ENCODE measurements at regions not wholly inside any gene's neighbourhood (a gene's known extent, or its start where the extent isn't known, plus 50 kb on each side); places are given as distances from the start of the nearest gene placed in this dataset.

DNA sequence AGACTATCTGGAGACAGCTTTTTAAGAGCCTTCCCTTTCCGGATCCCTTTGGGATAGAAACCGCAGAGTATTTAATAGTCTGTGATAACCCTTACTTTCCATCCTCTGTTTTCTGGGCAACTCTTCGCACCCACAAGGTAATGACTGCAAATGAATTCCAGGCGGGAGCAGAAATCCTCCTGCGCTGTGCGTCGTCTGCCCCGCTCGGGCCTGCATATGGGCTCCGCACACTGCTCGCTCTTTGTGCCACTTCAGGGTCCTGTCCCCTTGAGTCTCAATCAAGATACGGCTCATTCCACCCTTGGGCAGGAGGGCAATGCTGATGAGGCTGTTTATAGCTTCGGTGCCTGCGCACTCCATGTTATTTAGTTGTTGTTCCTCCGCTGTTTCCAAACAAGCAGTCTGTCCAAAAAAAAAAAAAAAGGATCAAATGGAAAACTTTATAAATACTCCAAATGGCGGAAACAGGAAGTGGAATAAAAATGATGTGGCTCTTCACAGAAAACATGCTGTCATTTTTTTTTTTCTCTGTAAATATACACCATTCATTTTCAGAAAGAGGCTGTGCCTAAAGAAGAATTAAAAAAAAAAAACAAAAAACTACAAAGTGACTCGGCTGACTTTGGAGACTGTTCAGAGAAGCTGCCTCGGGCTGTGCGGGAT, 169.6 kb upstream of the GMDS start:
- no peak for DNase-seq

DNA sequence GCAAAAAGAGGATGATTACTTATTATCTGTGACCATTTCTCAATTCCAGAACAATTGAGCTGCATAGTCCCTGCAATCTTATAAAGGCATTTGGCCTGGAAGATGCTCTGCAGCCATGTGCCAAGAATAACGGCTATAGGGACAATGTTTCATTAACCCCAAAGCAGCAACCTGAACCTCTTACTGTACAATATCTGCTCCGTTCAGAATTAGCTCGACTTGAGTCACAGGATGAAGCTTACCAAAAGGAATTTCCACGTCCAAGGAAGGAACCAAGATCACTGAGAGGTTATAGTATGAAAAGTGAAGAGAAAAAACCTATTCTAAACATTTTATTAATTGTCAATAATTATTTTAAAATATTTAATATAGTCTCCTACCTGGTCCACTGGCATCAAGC, 167.3 kb upstream of the GMDS start:
- no peak for DNase-seq

GRCh38 chr6:2410656-2411380, 165.4 kb upstream of the GMDS start:
- DNase-seq: no peak

DNA sequence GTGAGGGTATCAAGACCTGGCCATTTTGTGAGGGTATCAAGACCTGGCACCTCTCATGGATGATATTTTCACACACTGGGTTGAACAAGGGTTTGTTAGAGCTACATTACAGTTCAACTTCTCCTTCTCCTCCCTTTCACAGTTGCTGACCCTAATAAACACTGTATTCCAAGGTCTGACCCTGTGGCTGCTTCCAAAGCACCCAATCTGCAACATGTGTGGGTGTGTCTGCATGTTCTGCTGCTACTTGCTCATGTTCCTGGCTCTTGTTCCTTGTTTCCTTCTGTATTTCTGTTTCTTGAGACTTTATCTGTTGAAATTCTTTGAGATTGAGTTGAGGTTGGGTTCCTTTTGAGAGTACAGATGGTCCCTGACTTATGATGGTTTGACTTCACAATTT, 162.1 kb upstream of the GMDS start:
- DNase-seq: no peak

DNA sequence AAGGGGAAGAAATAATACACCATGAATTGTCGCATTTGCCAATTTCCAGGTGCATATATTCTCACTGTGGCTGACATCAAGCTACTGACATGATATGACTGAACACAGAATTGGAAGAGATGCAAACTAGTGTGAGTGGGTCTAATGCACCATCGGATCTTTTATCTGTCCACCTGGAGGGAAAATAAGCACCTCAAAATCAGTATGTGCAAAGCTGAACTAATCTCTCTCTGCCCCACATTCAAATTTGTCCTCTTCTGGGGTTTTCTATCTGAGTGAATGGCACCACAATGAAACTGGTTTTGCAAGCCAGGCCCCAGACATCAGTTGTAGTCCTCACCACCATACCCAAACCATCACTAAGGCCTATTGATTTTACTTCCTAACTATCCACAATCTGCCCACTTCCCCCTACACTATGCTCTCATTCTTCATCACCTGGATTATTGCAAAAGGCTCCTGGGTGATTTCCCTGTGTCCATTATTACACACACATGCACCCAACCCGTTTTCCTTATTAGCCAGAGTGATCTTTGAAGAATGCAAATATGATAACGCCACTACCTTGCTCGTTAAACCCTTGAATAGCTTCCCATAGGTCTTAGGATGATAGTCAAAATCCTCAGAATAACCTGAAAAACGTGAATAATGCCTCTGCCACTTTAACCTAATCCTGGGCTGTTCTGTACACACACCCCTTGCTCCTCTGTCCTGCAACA, 159.0 kb upstream of the GMDS start:
- DNase-seq: no peak

DNA sequence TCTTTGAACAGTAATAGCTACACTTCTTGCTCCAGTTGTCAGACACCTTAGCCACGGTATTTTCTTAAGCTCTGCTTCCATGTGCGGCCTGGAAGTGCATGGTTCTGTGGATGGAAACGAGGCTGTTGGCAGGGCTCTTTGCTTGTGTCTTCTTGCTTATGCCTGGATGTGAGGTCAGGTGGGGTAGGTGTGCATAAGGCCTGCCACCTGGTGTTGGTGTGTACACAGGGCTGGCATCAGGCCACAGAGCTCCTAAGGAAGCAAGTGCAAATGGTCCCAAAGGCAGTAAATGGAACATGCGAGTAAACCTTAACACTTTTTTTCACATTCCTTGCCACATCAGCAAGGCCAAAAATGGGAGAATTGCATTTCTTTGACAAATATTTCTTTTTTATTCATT, 158.1 kb upstream of the GMDS start:
- DNase-seq: no peak

- DNase-seq: no peak
Observed at GRCh38 chr6:2396846-2397630, 151.6 kb upstream of the GMDS start.

GRCh38 chr6:2396042-2396657, 150.7 kb upstream of the GMDS start:
- no peak for DNase-seq

GRCh38 chr6:2388554-2389324, 143.3 kb upstream of the GMDS start:
- no peak for DNase-seq

DNA sequence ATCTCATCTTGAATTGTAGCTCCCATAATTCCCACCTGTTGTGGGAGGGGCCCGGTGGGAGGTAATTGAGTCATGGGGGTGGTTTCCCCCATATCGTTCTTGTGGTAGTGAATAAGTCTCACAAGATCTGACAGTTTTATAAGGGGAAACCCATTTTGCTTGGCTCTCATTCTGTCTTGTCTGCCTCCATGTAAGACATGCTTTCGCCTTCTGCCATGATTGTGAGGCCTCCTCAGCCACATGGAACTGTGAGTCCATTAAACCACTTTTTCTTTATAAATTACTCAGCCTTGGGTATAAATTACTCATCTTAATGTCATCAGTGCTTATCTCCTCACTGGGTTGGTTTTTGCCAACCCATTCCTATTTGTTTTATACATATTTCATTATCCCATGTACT, 142.0 kb upstream of the GMDS start:
- no peak for DNase-seq

GRCh38 chr6:2385471-2385983, 140.1 kb upstream of the GMDS start:
- DNase-seq: no peak

- DNase-seq: no peak
Observed at GRCh38 chr6:2384528-2384927, 139.1 kb upstream of the GMDS start.

GRCh38 chr6:2381872-2382661, 136.7 kb upstream of the GMDS start:
- DNase-seq: no peak

GRCh38 chr6:2378891-2379652, 133.7 kb upstream of the GMDS start:
- no peak for DNase-seq

DNA sequence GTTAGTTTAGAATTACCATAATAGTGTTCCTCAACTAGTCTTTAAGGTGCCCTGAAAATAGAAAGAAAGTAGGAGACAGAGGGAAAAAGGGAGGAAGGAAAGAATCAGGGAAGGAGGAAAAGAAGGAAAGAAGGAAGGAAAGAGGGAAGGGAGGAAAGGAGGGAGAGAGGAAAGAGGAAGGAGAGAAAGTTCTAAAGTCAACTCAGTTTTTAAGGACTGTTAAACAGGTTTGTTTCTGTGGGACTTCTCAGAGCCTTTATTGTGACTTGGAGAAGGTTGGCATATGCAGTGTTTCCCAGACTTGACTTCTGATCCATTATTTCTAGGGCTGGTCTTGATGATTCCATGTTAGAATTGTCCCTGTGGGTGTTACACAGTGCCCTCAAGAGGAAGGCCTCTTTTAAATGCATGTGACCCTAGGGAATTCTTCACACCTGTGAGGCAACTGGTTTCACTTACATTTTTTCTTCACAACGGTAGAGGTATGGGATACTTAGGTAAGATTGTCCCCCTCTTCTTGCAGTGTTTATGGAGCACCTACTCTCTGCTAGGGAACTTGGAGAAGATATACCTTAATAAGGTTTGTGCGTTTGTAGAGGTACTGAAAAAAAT, 132.7 kb upstream of the GMDS start:
- no peak for DNase-seq

GRCh38 chr6:2376429-2377355, 131.3 kb upstream of the GMDS start:
- DNase-seq: no peak

- DNase-seq: no peak
Observed at GRCh38 chr6:2375443-2375842, 130.0 kb upstream of the GMDS start.

- DNase-seq: no peak
Observed at GRCh38 chr6:2369606-2370005, 124.2 kb upstream of the GMDS start.

GRCh38 chr6:2363211-2363610, 117.8 kb upstream of the GMDS start:
- DNase-seq: no peak

Data from activated naive CD4-positive, alpha-beta T cell treated with anti-CD3 and anti-CD28 coated beads, Interleukin-2, amount 50 U/mL, for 16 hours (primary cell).